GM19397 (cell line): ENCODE measurements at regions not wholly inside any gene's neighbourhood (a gene's known extent, or its start where the extent isn't known, plus 50 kb on each side); places are given as distances from the start of the nearest gene placed in this dataset.
"Not testable (repeated sequence)": the region's sequence is repeated elsewhere in the genome, so short reads cannot be mapped to it uniquely, and the experiment has no call there.

ENCODE experiments used
- ATAC-seq: cut with Tn5 transposase; IDR thresholded peaks from one replicate; pipeline ENCODE4 v1.9.1; 2021; ENCODE audit warnings: mild to moderate bottlenecking, moderate library complexity; ENCODE audit not compliant: unreplicated experiment

DNA sequence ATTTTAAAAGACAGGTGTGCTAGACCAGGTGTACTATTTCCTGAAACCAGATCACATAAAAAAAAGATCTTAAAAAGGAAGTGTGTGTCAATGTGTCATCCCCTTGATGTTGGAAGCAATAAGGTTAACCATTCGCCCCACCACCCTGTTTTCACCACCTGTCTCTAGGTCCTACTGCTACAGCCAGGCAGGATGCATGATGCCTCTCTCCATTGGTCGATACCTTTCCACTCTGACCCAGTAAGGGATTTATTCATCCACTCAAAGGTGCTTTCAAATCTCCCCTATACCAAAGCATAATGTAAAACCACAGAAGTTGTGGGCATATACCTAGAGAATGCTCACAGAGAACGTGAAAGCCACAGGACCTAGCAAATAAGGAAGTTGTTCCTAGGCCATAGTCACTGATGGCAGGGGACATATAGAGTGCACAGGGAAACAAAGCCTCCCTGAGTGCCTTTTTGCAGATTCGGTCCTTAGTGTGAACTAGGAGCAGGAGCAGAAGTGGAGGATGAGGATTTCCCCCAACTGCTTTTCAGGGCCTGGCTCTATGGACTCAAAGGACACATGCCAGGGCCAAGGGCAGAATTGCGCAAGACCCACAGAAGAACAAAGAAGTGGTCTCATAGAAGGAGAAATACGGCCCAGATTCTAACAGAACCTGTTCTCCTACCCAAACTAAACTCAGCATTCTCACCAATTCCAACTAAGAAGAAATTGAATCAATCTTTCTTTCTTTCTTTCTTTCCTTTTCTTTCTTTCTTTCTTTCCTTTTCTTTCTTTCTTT, 631.5 kb upstream of the NRP1 start:
- ATAC-seq = no peak

DNA sequence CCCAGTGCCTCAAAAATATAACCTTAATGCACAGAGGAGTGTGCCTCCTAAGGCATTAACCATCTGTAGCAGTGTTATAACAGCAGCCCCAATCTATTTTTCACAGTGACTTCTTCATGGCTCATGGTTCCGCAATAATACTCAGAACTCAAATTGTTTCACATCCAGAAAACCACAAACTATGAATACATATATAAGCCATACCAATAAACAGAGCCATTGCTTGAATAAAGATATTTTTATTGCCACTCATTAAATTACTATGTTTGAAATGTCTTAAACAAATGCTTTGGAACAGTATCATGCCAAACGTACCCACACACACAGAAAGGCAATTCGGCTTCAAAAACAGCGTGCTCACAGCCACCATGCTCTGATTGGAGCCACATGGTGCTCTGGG, 629.3 kb upstream of the NRP1 start:
- no peak for ATAC-seq

DNA sequence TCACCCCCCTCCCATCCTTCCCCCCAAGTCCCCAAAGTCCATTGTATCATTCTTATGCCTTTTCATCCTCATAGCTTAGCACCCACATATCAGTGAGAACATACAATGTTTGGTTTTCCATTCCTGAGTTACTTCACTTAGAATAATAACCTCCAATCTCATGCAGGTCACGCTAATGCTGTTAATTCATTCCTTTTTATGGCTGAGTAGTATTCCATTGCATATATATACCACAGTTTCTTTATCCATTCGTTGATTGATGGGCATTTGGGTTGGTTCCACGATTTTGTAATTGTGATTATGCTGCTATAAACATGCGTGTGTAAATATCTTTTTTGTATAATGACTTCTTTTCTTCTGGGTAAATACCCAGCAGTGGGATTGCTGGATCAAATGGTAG, 621.9 kb upstream of the NRP1 start:
- not testable (repeated sequence) for ATAC-seq

DNA sequence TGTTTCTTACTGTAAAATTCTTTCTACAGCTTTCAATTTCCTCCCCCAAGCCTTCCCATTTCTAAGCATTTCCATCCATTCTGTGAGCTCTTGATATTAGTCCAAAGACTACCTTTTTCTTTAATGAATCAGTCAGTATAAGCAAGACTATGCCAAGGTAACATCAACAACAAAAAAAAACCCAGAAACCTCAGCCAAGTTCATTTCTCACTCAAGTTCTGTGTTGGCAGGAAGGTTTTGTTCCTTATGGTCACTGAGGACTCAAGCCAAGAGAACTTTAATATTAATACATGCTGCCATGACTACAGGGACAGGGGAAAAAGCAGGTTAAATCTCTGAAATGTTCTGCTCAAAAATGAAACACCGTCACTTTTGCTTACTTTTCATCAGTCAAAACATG, 621.2 kb upstream of the NRP1 start:
- ATAC-seq = no peak

DNA sequence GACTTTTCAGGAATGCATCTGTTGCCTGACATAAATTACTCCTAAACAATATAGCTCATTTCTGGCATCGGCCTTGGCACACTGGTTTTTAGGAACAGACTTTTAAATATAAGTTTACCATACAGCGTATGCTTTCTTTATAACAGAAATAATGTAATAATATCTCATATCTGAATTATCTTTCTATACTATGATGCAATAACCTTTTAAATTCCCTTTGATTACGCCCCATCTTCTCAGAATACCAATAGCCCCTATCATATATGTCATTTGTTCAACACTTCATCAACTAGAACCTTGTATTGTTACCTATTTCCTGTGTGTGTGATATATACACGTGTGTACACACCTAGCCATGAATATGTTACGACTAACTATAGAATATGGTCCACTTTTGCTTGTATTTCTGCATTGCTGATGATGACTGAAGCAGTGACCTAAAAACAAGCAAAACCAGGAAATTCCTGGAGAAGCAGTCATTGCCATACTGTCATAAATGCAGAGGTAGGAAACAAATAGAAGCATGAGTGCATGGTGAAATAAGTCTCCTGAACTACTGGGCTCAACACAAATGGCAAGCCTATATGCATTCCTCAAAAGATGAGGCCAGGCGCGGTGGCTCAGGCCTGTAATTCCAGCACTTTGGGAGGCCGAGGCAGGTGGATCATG, 618.4 kb upstream of the NRP1 start:
- no peak for ATAC-seq

DNA sequence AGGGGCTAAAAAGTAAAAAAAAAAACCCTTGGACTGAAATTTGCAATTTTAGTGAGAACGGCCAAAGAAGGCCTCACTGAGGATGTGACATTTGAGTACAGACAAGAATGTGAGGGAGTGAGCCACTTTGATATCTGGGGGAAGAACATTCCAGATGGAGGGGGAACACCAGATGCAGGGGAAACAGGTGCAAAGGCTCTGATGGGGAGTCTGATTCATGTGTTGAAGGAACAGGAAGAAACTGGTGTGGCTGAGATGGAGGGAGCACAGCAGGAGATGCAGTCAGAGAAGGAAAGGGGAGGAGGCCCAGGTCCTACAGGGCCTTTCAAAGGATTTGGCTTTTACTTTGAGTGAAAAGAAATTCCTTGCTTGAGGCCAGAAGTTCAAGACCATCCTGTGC, 615.7 kb upstream of the NRP1 start:
- no peak for ATAC-seq

DNA sequence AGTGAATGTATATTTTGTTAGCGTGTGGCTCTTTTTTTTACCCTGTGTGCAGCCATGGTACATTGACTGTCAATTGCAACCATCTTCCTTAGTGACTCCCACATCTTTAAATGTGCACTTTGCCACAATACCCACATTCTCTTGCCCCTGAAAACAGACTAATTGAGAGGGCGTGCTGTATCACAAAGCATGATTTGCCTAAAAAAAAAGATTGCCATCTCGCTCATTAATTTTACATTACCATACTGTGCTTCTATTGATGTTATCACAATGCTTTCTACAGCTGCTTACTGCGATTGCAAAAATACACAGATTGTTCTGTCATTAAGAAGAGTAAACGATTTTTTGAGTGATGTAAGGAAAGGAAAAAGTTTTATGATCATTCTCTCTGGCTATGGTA, 613.1 kb upstream of the NRP1 start:
- no peak for ATAC-seq

DNA sequence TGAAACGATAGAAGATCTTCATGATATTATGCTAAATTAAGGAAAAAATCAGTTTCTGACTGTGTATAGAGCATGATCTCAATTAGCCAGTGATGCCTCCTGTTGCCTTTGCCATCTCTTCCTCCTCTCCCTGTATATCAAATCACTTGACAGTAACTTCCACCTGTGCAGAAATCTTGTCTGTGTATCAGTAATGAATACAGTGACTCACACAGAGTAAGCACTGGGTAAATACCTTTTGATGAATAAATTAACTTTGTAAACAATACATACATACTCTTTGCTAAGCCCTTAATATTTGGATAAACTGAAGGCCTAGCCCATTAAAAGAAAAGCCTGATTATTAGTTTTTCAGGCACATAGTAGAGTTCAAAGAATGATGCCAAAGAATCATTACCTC, 610.6 kb upstream of the NRP1 start:
- ATAC-seq = no peak

DNA sequence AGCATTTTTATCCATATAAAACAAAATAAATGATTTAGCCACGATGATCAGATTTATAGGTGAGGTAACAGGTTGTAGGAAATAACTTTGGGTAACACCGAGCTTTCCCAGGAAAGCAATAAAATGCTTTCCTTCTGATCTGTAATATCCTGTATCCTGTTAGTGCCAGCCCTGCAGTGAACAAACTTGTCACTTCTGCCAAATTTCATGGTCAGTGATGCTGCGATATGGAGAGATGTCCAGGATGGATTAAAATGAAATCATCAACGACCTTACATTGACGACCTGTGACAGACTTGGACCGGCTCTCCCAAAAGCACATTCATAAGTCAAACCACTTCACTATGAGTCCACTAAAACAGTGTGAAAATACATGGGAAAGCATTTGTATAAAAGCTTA, 608.0 kb upstream of the NRP1 start:
- ATAC-seq = no peak

DNA sequence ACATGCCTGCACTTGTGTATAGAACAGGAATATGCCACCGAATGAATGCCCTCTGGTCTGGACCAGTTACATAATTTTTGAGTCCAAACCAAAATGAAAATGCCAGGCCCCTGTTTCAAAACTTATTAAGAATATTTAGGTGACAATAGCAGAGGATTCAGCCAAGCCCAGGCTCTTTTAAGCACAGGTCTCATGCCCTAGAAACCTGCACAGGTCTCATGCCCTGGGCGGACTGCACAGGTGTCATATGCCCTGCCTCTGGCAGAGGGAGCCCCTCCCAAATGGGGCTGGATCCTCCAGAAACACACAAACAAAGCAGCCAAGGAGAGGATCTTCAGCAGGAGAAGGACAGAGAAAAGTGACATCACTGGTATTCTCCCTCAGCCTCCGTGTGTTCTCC, 605.4 kb upstream of the NRP1 start:
- ATAC-seq = no peak

DNA sequence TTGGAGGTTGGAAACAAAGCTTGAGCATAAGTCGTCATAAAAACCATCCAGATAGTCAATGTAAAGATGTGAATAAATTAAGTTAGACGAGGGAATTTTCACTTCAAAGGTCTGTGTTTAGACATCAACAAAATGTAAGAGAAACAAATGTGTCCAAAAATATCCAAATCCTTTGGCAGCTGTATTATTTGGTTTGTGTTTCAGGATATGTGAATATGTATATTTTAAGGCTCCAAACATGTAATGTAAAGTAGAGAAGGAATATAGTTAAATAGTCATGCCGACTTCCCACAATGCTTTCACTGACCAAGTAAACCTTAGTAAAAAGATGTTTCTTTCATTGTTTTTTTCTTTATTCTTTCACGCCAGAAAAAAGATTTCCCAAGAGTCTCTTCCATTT, 604.9 kb upstream of the NRP1 start:
- ATAC-seq = no peak

DNA sequence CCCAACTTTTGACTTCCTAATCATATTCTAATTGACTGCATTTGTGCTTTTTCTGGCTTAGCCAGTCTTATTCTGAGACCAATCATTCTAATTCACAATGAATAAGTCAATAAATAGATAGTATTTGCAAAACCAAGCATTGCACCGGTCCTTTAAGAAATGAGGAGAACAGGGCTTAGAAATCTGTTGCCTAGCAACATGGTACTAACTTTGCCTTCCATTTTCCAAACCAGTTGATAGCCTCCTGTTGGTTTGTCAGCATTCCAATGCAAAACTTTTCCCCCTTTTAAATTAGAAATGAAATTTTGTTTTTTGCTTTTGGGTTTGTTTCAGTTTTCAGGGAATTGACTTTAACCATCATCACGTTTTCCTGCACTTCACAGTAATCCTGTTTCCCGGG, 603.5 kb upstream of the NRP1 start:
- ATAC-seq = no peak

DNA sequence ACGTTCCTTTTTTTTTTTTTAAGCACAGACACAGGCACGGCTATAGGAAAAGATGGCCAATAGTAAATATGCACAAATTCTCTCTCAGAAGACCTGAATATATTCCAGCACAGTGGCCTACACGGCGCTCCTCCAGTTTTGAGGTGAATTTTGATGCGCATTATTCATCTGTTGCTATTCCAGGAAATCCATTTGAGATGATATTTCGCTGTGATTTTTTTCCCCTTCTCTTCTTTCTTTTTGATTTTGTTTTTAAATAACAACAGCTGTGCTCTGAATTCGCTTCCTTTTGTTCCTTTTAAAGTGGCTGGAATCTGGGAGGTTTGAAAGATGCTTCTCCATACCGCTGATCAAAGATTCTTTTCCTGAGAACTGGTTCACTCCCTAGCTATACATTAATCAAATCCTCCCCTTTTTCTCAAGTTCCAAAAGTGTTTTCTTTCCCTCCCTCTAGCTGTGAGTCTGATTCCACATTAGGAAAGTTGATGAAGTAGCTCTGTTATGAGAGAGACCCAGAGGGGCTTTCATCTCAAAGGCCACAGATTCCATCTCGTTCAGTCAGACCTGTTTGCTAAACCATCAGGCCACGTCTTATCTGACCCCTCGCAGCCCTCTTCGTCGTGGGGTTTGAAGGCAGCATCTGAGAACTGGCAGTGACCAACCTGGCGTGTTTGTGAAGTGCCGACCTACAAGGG, 602.7 kb upstream of the NRP1 start:
- ATAC-seq = no peak

DNA sequence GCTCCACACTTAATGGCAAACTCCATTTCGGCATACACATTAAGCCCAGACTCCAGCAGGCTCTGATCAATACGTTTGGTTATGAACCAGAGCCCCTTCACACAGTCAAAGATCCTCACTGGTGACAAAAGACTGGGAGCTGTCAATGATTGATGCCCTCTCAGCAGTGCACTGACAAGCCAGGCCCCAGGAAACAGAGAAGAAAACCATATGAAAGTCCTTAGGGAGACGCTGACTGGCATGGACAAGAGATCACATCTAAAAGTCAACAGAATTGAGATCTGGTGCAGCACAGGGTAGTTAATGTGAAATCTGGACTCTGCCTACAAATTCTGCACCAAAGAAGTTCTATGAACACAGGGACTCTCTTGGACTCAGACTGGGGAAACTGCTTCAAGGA, 600.9 kb upstream of the NRP1 start:
- ATAC-seq = no peak

DNA sequence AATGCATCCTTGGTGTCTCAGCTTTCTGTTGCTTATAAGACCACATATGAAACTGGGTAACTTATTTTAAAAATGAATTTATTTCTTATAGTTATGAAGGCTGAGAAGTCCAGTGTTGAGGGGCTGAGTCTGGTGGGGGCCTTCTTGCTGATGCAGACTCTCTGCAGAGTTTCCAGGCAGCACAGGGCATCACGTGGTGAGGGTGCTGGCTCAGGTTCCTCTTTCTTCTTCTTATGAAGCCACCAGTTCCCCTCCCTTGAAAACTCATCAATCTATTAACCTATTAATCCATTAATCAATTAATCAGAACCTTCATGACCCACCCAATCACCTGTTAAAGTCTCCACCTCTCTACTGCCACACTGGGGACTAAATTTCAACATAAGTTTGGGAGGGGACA, 595.6 kb upstream of the NRP1 start:
- ATAC-seq = no peak

DNA sequence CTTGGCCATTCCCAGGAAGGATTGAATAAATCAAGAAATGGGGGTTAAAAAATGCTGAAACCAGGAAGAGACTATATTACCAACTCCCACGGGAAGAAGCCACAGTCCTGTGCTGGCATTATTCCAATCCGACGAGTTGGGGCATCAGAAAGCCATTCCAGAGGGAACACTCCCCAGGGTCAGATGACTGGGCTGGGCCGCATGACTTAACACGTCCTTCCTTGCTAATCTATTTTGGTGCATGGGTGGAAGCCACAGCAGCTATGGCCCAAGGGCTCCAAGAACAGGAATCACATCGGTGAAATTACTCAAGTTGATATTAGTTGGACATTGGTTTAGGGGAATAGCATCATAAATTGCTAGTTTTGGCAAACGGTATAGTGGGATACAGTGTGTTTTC, 592.9 kb upstream of the NRP1 start:
- ATAC-seq = no peak

DNA sequence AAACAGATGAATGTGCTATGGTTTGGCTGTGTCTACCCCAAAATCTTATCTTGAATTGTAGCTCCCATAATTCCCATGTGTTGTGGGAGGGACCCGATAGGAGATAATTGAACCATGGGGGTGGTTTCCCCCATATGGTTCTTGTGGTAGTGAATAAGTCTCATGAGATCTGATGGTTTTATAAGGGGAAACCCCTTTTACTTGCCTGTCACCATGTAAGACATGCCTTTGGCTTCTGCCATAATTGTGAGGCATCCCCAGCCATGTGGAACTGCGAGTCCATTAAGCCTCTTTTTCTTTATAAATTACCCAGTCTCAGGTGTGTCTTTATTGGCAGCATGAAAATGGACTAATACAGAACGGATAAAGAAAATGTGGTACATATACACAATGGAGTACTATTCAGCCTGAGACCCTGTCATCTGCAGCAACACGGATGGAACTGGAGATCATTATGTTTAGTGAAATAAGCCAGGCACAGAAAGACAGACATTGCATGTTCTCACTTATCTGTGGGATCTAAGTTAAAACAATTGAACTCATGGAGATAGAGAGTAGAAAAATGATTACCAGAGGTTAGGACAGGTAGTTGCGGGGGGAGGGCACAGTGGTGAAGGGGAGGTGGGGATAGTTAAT, 587.6 kb upstream of the NRP1 start:
- ATAC-seq = no peak

DNA sequence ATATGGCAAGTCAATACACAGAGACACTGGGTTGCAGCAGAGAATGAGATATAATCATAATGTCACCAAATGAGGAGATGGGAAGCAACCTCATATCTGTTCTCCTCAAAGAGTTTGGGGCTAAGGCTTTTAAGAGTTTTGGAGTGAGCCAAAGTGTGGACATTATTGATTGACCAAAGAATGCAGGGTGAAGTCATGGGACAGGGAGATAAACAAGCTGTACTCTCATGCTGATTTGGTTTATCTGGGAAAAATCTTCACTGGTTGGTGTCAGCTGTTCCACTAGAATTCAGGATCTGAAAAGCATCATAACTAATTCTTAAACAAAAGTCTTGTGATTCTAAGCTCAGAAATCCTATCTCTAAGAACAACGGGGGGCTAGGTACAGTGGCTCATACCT, 585.9 kb upstream of the NRP1 start:
- ATAC-seq = no peak

DNA sequence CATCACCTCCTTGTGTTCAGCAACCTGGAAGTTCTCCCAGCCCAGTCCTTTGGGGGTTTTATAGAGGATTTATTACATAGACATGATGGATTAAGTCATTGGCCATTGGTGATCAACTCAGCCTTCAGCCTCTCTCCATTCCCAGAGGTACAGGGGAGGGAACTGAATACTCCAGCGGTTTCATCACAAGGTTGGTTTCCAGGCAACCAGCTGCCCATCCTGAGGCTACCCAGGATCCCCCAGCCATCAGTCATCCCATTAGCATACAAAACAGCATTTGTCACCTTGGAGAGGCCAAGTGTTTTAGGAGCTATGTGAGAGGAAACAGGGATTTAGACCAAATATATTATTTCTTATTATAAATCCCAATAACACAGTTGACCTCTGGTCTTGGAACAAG, 584.8 kb upstream of the NRP1 start:
- ATAC-seq = no peak

DNA sequence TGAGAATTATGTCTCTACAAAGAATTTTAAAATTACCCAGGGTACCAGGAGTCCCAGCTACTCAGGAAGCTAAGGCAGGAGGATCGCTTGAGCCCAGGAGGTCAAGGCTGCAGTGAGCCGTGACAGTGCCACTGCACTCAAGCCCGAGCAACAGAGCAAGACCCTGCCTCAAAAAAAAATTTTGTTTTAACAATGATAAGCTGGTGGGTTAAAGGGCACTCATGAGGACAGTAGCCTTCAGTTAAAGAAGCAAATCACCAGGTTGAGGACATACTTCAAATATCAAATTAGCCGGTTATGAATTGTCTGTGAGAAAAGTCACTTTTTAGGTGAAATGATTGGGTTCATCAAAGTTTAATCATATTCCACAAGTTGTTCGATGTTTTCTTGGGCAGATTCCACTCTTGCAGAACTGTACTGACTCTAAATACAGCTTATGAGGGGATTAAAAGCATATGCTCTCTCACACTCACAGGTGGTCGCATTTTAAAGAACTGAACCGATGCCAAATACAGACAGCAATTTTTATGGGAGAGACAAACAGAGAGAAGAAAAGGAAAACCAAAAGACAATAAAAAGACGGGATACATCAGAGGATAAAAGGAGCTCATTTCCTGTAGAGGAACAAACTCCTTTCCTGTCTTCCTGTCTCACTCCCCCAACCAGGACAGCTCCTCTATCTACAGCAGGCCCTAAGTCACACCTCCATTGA, 582.8 kb upstream of the NRP1 start:
- ATAC-seq = no peak

DNA sequence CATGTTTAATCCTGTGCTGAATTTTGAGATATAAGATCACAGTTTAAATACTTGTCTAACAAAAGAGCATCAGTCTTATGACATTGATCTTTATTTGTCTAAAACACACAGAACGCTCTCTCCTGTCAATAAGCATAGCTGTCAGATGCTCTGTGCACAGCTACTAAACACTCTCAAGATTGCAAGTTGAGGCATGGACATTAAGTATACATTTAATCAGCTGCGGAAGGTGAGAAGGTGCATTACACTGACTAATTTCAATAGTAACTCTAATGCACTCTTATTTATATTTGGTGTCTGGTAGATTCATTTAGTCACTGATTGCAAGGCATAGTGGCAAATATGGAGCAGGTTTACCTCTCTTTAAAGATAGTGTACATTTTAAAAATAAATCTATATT, 580.3 kb upstream of the NRP1 start:
- ATAC-seq = no peak
